Neural crest cell (in vitro differentiated cells): ENCODE measurements at regions not wholly inside any gene's neighbourhood (a gene's known extent, or its start where the extent isn't known, plus 50 kb on each side); places are given as distances from the start of the nearest gene placed in this dataset.

ENCODE experiments used
- DNase-seq: peaks from one replicate; pipeline ENCODE4 v3.0.0; 2021; ENCODE audit warnings: low read depth, mixed read lengths, low spot score
- H3K27ac Mint-ChIP-seq: one replicate; pipeline ENCODE4 v1.8.0; 2021; ENCODE audit warnings: mild to moderate bottlenecking, mixed read lengths; ENCODE audit not compliant: unreplicated experiment
- H3K27me3 Mint-ChIP-seq: 2 replicates; pipeline ENCODE4 v1.8.0; 2021; ENCODE audit warnings: low read depth, mild to moderate bottlenecking, mixed read lengths
- H3K36me3 Mint-ChIP-seq: 2 replicates; pipeline ENCODE4 v1.8.0; 2021; ENCODE audit warnings: low read depth, mild to moderate bottlenecking, mixed read lengths
- H3K4me1 Mint-ChIP-seq: 2 replicates; pipeline ENCODE4 v1.8.0; 2021; ENCODE audit warnings: mixed read lengths
- H3K4me3 Mint-ChIP-seq: one replicate; pipeline ENCODE4 v1.8.0; 2021; ENCODE audit warnings: mild to moderate bottlenecking, mixed read lengths
- H3K9me3 Mint-ChIP-seq: 2 replicates; pipeline ENCODE4 v1.8.0; 2021; ENCODE audit warnings: mixed read lengths
- TF ChIP-seq, protein P1 (sequence below): fragments of 200-600 bp; sonication (generic); conservative IDR thresholded peaks from 2 replicates; pipeline ENCODE4 v1.5.0; 2021; ENCODE audit warnings: antibody characterized with exemption, mild to moderate bottlenecking

DNA sequence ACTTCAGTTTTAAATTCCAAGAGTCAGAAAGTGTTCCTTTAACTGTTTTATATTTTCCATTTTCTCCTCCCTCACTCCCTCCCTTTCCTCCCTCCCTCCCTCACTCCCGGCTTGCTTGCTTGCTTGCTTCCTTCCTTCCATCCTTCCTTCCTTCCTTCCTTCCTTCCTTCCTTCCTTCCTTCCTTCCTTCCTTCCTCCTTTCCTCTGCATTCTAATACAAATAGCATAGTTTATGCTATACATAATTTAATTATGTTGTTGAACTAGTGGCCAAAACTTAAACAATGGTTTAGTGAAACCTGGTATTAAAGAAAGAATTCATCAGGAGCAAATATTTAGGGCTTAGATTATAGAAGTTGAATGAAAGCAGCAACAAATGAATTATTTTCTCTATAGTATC is 188.5 kb upstream of the OLFM3 start:
- no peaks in the 10 kb centered on the region for H3K4me1 Mint-ChIP-seq
- H3K4me3 Mint-ChIP-seq, result no peak overlapping the region
- DNase-seq, result no peak
- no peaks in the 10 kb centered on the region for H3K9me3 Mint-ChIP-seq
- no peak overlapping the region for H3K27ac Mint-ChIP-seq
- H3K27me3 Mint-ChIP-seq, result no peaks in the 10 kb centered on the region
- no peaks in the 10 kb centered on the region for H3K36me3 Mint-ChIP-seq
- TF ChIP-seq, protein P1, sequence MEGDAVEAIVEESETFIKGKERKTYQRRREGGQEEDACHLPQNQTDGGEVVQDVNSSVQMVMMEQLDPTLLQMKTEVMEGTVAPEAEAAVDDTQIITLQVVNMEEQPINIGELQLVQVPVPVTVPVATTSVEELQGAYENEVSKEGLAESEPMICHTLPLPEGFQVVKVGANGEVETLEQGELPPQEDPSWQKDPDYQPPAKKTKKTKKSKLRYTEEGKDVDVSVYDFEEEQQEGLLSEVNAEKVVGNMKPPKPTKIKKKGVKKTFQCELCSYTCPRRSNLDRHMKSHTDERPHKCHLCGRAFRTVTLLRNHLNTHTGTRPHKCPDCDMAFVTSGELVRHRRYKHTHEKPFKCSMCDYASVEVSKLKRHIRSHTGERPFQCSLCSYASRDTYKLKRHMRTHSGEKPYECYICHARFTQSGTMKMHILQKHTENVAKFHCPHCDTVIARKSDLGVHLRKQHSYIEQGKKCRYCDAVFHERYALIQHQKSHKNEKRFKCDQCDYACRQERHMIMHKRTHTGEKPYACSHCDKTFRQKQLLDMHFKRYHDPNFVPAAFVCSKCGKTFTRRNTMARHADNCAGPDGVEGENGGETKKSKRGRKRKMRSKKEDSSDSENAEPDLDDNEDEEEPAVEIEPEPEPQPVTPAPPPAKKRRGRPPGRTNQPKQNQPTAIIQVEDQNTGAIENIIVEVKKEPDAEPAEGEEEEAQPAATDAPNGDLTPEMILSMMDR, result no peak

DNA sequence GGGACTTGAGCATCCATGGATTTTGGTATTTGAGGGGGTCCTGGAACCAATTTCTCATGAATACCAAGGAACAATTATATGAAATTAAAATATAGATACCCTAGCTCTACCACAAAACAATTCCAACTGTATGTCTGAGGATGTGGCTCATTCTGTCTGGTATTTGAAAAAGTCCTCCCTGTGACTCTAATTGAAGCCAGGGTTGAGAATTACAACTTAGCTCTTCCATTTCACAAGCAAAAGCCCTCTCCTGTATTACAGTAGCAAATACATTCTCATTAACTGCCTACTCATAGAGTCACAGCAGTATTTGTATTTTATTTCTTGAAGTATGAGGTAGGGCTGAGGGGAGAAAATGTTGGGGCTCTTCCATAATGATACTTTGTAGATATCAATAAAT is 187.8 kb upstream of the OLFM3 start:
- no peak overlapping the region for H3K27ac Mint-ChIP-seq
- H3K4me3 Mint-ChIP-seq, result no peak overlapping the region
- H3K36me3 Mint-ChIP-seq, result no peaks in the 10 kb centered on the region
- no peak for DNase-seq
- TF ChIP-seq, protein P1, result no peak
- no peaks in the 10 kb centered on the region for H3K9me3 Mint-ChIP-seq
- H3K27me3 Mint-ChIP-seq, result no peaks in the 10 kb centered on the region
- H3K4me1 Mint-ChIP-seq, result no peaks in the 10 kb centered on the region

DNA sequence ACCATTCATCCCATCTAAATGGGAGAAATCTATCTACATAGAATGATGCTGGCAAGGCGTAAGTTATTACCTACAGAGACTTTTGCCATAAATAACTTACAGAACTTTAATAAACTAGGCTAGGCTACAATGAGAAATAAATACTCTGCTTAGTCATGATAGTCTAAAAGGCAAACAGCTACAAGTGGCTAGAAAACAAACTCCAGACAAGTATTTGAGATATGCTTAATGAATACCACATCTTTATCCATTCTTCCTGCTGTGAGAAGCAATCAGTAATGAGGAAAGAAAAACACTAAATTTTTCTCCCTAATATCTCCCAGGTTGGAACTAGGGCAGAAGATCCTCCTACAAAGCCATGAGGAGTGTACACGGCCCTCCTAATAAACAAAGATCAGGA is 187.0 kb upstream of the OLFM3 start:
- Mint-ChIP-seq H3K4me1 (no peaks in the 10 kb centered on the region), H3K27ac (no peak overlapping the region), H3K27me3 (no peaks in the 10 kb centered on the region), H3K9me3 (no peaks in the 10 kb centered on the region), H3K4me3 (no peak overlapping the region), H3K36me3 (no peaks in the 10 kb centered on the region)
- TF ChIP-seq, protein P1, result no peak
- no peak for DNase-seq

DNA sequence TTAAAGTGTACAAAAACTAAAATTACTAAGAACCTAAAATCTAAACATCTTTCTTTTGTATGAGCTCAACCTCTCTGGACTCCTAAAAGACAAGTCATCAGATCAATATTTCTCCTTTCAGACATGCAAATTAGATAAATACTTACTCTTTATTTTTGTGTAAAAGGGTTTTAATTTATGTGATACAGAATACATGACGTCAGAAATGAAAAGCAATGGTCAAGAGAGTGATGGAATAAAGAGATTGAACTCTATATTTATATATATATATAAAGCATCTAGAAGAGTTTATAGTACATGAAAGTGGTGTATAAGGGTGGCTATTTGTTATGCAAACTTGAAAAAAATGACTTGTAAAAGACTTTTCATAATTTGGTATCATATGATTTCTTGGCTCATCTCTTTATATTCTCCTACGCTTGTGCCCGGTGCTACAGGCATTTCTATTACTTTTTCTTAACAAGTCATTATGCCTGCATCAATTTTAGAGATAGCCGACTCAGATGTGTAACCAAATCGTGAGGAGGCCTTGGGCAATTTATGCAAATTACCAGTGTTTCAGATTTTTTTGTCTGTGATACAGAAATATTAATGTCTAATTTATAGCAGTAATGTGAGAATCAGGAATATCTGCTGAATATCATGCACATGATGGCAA is 186.0 kb upstream of the OLFM3 start:
- Mint-ChIP-seq H3K4me3 (no peak overlapping the region), H3K27ac (no peak overlapping the region), H3K27me3 (no peaks in the 10 kb centered on the region), H3K4me1 (no peaks in the 10 kb centered on the region), H3K9me3 (no peaks in the 10 kb centered on the region), H3K36me3 (no peaks in the 10 kb centered on the region)
- TF ChIP-seq, protein P1, result no peak
- no peak for DNase-seq

DNA sequence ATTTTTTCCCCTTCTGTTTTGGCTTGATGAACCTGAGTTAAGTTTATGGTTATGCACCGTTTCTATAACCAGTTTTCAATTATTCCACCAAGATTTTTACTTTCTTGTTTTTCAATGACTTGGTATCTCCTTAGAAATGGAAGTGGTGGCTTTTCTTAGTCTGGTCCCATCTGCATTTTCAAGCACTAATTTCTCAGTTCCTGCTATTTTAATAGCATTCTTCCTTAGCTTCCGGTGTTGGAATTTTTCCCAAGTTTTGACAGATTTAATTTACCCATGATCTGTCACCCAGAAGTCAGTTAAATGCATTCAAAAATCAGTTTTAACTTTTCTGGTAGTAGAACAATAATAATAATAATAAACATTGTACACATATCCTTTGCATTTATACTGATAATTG is 184.6 kb upstream of the OLFM3 start:
- Mint-ChIP-seq H3K4me3 (no peak overlapping the region), H3K36me3 (no peaks in the 10 kb centered on the region), H3K9me3 (no peaks in the 10 kb centered on the region), H3K4me1 (no peaks in the 10 kb centered on the region), H3K27me3 (no peaks in the 10 kb centered on the region), H3K27ac (no peak overlapping the region)
- no peak for DNase-seq
- TF ChIP-seq, protein P1, result no peak
